Right ventricle myocardium inferior (tissue), 1 donor: ENCODE measurements at regions not wholly inside any gene's neighbourhood (a gene's known extent, or its start where the extent isn't known, plus 50 kb on each side); places are given as distances from the start of the nearest gene placed in this dataset.
"Not testable (repeated sequence)": the region's sequence is repeated elsewhere in the genome, so short reads cannot be mapped to it uniquely, and the experiment has no call there.

ENCODE experiments used
- ATAC-seq: fragments of 200-7000 bp; cut with Tn5 transposase; one replicate; pipeline ENCODE4 v1.9.1; 2020; ENCODE audit warnings: mild to moderate bottlenecking, moderate library complexity
- DNase-seq: peaks from one replicate; pipeline ENCODE4 v3.0.0; 2021; ENCODE audit errors: missing footprints
- intact Hi-C: fragments of 100-400 bp; cut with DNase I; formaldehyde crosslinking; loops from one replicate; pipeline ENCODE4 v1.11.0; 2022
- donor health status: DM: no; HTN: yes; CAD: no; lungs with severe emphysema.

- DNase-seq, intact Hi-C loops: not testable (repeated sequence)
- peak; percentile 70 for ATAC-seq
Measured at GRCh38 chrY:25396911-25397310, 225.0 kb upstream of the CDY1 start.

GRCh38 chrY:25399081-25399480, 222.8 kb upstream of the CDY1 start:
- intact Hi-C loops, ATAC-seq: not testable (repeated sequence)

GRCh38 chrY:25408327-25408726, 213.6 kb upstream of the CDY1 start:
- DNase-seq, ATAC-seq, intact Hi-C loops: not testable (repeated sequence)

More at GRCh38 chrY:25399081-25399480, 222.8 kb upstream of the CDY1 start:
- DNase-seq: not testable (repeated sequence)
